GM12878 (cell line): ENCODE measurements at regions not wholly inside any gene's neighbourhood (a gene's known extent, or its start where the extent isn't known, plus 50 kb on each side); places are given as distances from the start of the nearest gene placed in this dataset.

Experiments used
- CEBPB ChIP-seq, 2 experiments: fragments of 150-350 bp in 1 of 2; IDR thresholded peaks; 2 replicates each; pipeline ENCODE4 v1.6.1; 2012 to 2014; ENCODE audit warnings: low read depth in 2 of 2, low read length in 2 of 2, borderline replicate concordance in 1 of 2, inconsistent platforms in 1 of 2
- CTCF ChIP-seq, 3 experiments: IDR thresholded peaks in 2 of 3; conservative IDR thresholded peaks in 1 of 3; 2 replicates each; pipeline ENCODE4 v1.5.1; 2011; ENCODE audit warnings: low read depth in 3 of 3, low read length in 3 of 3, mild to moderate bottlenecking in 3 of 3, control low read depth in 2 of 3, moderate library complexity in 2 of 3, inconsistent platforms in 1 of 3, mixed read lengths in 1 of 3; ENCODE audit not compliant: control insufficient read depth in 2 of 3, insufficient read depth in 1 of 3; ENCODE audit errors: extremely low read depth in 1 of 3
- HDGF ChIP-seq: fragments of 450-650 bp; IDR thresholded peaks from 2 replicates; pipeline ENCODE4 v1.6.1; 2016; ENCODE audit warnings: antibody characterized with exemption
- NR2C2 ChIP-seq: IDR thresholded peaks from 2 replicates; pipeline ENCODE4 v1.6.1; 2011; ENCODE audit warnings: borderline replicate concordance, low read depth; ENCODE audit not compliant: control insufficient read depth, insufficient read length
- POLR2A ChIP-seq: IDR thresholded peaks from 2 replicates; pipeline ENCODE4 v1.6.1; 2011; ENCODE audit warnings: low read depth, mild to moderate bottlenecking, low read length
- POLR2AphosphoS2 ChIP-seq: IDR thresholded peaks from 2 replicates; pipeline ENCODE4 v1.6.1; 2011; ENCODE audit warnings: low read depth, mild to moderate bottlenecking, low read length, improper control_type of control experiment, moderate library complexity
- RELA ChIP-seq: fragments of 450-650 bp; IDR thresholded peaks from 2 replicates; pipeline ENCODE4 v1.8.0; 2014; ENCODE audit warnings: borderline replicate concordance; ENCODE audit not compliant: partially characterized antibody
- RFX5 ChIP-seq: IDR thresholded peaks from 2 replicates; pipeline ENCODE4 v1.6.1; 2011; ENCODE audit warnings: low read depth, low read length, improper control_type of control experiment
- TCF12 ChIP-seq: IDR thresholded peaks from 2 replicates; pipeline ENCODE4 v1.6.1; 2011; ENCODE audit warnings: low read depth, mild to moderate bottlenecking, low read length
- YY1 ChIP-seq: IDR thresholded peaks from 2 replicates; pipeline ENCODE4 v1.6.1; 2011; ENCODE audit warnings: low read depth, mild to moderate bottlenecking, low read length
- ZNF384 ChIP-seq: IDR thresholded peaks from 2 replicates; pipeline ENCODE4 v1.6.1; 2012; ENCODE audit warnings: low read depth, mild to moderate bottlenecking, low read length, improper control_type of control experiment, borderline replicate concordance

GRCh38 chr3:27658741-27659140, 63.4 kb downstream of the EOMES start:
- TF ChIP-seq ZNF384 (no peak), RELA (no peak), HDGF (no peak), TCF12 (no peak), POLR2A (no peak), NR2C2 (no peak), POLR2AphosphoS2 (no peak), RFX5 (no peak), CEBPB (IDR thresholded peaks at IDR 0.05; ENCODE audit: borderline replicate concordance in 1 of 2, low read depth in 2 of 2, low read length in 2 of 2) (no peak), YY1 (no peak), CTCF (IDR thresholded peaks at IDR 0.05 in 2 of 3, conservative IDR thresholded peaks at IDR 0.05 in 1 of 3; ENCODE audit: control insufficient read depth in 2 of 3, extremely low read depth in 1 of 3, insufficient read depth in 1 of 3, low read depth in 3 of 3, low read length in 3 of 3) (no peak)
